OCI-LY3 (cell line): ENCODE measurements at regions not wholly inside any gene's neighbourhood (a gene's known extent, or its start where the extent isn't known, plus 50 kb on each side); places are given as distances from the start of the nearest gene placed in this dataset.

ENCODE experiments used
- EZH2phosphoT487 ChIP-seq: fragments of 200-600 bp; shearing (Covaris generic); IDR thresholded peaks from 2 replicates; pipeline ENCODE4 v1.6.1; 2018; ENCODE audit warnings: antibody characterized with exemption, mixed run types, low read depth
- TF ChIP-seq, protein P1 (sequence below): fragments of 200-600, 300-600 bp; sonication (generic); IDR thresholded peaks from 2 replicates; pipeline ENCODE4 v1.5.1; 2014; ENCODE audit warnings: antibody characterized with exemption, low read length, low read depth

DNA sequence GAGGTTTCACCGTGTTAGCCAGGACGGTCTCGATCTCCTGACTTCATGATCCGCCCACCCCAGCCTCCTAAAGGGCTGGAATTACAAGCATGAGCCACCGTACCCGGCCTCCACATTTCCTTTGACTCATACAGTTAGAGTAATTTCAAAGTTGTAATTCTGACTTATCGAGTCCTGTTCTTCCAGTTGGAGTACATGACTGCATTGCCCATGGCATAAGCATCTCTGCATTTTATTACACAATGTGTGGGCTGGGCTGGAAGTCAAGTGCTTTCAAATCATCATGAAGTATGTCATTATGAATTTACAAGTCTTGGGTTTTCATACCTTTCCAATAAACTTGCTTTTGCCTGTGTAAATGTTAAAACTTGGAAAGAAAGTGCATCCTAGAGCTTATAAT, 1295.7 kb upstream of the FLRT2 start:
- TF ChIP-seq, protein P1, sequence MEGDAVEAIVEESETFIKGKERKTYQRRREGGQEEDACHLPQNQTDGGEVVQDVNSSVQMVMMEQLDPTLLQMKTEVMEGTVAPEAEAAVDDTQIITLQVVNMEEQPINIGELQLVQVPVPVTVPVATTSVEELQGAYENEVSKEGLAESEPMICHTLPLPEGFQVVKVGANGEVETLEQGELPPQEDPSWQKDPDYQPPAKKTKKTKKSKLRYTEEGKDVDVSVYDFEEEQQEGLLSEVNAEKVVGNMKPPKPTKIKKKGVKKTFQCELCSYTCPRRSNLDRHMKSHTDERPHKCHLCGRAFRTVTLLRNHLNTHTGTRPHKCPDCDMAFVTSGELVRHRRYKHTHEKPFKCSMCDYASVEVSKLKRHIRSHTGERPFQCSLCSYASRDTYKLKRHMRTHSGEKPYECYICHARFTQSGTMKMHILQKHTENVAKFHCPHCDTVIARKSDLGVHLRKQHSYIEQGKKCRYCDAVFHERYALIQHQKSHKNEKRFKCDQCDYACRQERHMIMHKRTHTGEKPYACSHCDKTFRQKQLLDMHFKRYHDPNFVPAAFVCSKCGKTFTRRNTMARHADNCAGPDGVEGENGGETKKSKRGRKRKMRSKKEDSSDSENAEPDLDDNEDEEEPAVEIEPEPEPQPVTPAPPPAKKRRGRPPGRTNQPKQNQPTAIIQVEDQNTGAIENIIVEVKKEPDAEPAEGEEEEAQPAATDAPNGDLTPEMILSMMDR, result no peak
- TF ChIP-seq EZH2phosphoT487, result no peak
